NB4 (cell line): ENCODE measurements at regions not wholly inside any gene's neighbourhood (a gene's known extent, or its start where the extent isn't known, plus 50 kb on each side); places are given as distances from the start of the nearest gene placed in this dataset.
A peak's percentile ranks its signal among the peaks of the same experiment; 100 is the strongest.

ENCODE experiments used
- MAX ChIP-seq: IDR thresholded peaks from 2 replicates; pipeline ENCODE4 v1.6.1; 2011; ENCODE audit warnings: low read depth, low read length
- POLR2A ChIP-seq: IDR thresholded peaks from 2 replicates; pipeline ENCODE4 v1.6.1; 2011; ENCODE audit warnings: mild to moderate bottlenecking; ENCODE audit not compliant: insufficient read length; ENCODE audit errors: extremely low read depth
- TF ChIP-seq, protein P1 (sequence below): IDR thresholded peaks from one replicate; pipeline ENCODE4 v1.5.1; 2012; ENCODE audit warnings: low read depth, low read length

- TF ChIP-seq POLR2A (no peak), MAX (no peak)
- TF ChIP-seq, protein P1, sequence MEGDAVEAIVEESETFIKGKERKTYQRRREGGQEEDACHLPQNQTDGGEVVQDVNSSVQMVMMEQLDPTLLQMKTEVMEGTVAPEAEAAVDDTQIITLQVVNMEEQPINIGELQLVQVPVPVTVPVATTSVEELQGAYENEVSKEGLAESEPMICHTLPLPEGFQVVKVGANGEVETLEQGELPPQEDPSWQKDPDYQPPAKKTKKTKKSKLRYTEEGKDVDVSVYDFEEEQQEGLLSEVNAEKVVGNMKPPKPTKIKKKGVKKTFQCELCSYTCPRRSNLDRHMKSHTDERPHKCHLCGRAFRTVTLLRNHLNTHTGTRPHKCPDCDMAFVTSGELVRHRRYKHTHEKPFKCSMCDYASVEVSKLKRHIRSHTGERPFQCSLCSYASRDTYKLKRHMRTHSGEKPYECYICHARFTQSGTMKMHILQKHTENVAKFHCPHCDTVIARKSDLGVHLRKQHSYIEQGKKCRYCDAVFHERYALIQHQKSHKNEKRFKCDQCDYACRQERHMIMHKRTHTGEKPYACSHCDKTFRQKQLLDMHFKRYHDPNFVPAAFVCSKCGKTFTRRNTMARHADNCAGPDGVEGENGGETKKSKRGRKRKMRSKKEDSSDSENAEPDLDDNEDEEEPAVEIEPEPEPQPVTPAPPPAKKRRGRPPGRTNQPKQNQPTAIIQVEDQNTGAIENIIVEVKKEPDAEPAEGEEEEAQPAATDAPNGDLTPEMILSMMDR = peak; percentile 89
Measured at GRCh38 chr16:85369741-85370528, 243.2 kb upstream of the GSE1 start.
